Stimulated activated CD4-positive, alpha-beta T cell treated with anti-CD3 and anti-CD28 coated beads, Interleukin-15, amount 100 ng/mL, for 48 hours (primary cell): ENCODE measurements at regions not wholly inside any gene's neighbourhood (a gene's known extent, or its start where the extent isn't known, plus 50 kb on each side); places are given as distances from the start of the nearest gene placed in this dataset.

Source experiments
- DNase-seq, 2 donors: peaks; one replicate each; pipeline ENCODE4 v3.0.0-alpha.2; 2020; ENCODE audit warnings: low read depth in 2 of 2

DNA sequence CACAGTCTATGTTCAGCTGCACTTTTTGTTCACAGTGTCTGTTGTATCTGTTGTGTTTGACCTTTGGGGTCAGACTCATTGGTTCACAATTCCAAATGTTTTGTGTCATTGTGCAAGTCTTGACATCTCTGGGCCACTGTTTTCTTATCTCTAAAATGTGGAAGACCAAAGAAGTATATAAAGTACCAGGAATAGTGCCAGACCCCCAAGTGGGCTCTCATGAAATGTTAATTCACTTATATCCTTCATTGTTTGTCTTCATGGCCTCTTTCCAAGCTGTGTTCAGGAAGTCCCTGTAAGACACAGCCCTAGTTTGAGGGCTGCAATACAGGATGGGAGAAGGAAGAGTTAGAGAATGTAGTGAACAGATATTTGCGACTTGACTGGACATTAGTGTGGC lies 468.3 kb upstream of the BOD1L1 start:
- no peak for DNase-seq

DNA sequence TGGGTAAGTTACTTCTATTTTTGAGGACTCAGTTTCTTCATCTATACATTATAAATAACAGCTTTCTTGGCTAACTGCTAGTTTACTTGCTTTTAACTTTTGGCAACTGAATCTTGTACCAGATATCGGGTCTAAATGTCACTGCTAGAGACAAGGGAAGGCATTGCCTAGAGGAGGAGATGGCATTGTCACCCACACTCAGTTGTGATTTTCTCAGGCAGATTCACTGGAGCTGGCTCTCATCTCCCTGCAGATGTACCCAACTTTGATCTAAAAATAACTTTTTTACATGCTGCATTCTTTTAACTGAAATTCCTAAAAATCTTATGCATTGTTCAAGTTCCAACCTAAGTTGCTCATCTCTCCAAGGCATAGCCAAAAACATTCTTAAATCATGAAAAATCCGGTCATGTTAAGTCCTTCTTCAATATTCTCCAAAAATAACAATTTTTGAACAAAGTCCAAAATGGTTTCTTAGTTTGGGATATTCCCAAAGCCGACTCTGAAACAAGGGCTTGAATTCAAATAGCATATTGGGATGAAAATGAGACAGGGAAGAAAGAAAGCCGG lies 469.0 kb upstream of the BOD1L1 start:
- DNase-seq, result no peak

GRCh38 chr4:14100349-14100748 lies 472.8 kb upstream of the BOD1L1 start:
- no peak for DNase-seq

DNA sequence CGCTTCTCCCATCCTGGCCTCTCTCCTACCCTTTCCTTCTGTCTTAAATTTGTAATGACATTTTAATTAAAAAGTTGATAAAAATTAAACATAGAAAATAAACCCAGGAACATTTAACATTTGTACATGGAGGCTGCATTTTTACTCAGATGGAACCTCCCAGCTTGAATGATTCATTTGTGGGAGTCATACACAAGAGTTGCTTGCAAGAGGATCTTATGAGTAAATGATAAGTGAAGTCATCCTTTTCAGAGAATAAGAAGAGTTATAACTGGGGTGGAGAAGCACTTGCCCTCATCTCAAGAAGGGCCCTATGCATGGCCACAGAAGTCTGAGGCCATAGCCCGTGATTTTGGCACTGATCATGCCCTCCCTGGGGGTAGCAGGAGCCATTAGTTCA lies 482.9 kb upstream of the BOD1L1 start:
- DNase-seq, result no peak

GRCh38 chr4:14111730-14112181 lies 484.2 kb upstream of the BOD1L1 start:
- DNase-seq, result no peak

DNA sequence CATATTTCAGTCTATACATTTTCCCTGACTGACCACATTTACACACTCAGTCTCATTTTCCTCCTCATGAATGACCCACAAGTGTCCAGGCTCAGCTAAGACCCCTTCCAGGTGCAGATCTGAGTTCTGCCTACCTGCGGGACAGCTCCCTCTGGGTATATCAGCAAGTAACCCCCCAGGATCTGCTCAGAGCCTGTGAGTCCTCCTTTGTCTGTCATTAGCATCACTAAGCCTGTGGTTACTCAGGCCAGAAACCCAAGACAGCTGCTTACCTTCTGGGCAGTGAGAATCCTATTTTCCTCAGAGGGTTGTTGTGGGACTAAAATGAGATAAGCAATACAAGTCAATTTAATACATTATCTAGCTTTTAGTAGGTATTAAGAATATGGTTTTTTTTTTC lies 487.6 kb upstream of the BOD1L1 start:
- DNase-seq, result no peak

DNA sequence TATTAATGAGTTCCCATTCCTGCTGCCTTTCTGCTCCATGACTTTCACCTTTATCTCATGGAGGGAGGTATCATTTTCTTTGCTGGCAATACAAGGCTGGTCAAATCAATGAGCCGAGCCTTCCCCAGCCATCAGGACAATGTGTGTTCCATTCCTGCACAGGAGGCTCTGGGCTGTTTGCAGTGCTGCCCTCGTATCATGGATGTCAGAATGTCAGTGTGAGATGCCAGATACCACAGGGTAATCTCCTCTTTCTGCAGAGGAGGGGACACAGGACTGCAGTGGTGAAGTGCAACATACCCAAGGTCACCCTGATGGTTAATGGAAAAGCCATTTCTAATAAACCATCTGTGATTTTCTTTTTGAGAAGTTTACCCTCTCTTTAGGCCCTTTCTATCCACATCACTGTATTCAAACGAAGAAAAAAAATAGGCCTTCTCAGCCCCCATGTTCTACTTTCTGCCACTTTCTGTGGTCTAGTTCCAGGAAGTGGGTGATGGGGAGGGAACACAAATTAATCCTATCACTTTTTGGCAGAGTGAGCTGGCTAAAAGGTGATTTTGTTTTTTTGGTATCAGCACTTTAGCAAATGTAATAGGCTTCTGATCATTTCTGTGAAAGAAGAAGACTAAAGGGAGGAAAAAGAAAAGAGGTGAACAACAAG lies 490.2 kb upstream of the BOD1L1 start:
- DNase-seq, result no peak

- DNase-seq, result no peak
Measured at GRCh38 chr4:14124816-14125215, 497.3 kb upstream of the BOD1L1 start.

DNA sequence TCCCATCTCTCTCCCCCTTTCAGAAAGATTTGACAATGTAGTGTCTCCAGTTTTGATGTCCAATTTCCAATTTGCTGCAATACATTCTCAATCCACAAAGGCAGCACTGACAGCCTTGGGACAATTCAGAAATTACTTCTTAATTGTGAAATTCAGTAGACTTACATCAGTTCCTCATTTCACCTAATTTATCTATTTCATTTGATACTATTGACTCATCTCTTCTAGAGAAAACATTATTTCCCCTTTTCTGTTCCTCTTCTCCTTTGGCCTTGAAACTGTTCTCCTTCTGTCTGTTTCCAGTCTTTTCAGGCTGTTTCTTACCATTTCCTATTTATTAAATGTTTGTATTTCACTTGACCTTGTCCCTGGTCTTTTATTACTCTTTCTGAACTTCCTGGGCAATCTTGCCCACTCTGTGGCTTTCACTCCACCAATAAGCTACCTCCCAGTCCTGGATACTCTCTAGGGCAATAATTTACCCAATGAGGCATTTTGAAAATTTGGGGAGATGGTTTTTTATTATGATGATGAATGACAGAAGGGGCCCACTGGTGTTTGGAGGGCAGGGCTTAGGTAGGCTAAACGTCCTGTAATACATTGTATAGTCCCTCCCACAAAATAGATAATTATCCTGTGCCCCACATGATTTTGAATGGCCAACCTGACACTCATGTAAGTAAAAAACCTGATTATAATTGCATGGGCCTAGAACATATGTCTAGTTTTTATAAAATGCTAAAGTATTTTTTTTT lies 498.0 kb upstream of the BOD1L1 start:
- no peak for DNase-seq

GRCh38 chr4:14130551-14130950 lies 503.0 kb upstream of the BOD1L1 start:
- no peak for DNase-seq

GRCh38 chr4:14131335-14131734 lies 503.8 kb upstream of the BOD1L1 start:
- no peak for DNase-seq

DNA sequence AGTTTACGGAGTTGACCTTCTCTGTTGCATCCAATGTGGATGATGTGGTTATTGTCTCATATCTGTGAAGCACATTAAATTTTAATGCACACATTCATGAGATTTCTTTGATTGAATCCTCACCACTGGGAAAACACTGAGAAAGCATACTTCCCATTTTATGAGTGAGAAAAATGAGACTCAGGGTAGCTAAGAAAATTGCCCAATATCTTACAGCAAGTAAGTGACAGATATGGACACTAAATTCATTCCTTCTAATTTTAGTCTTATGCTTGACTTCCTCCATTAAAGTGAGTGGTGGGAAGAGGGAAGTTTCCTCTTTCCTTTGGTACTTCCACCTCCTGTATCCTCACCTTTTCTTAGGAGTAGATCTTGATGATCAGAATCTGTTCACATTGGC lies 504.8 kb upstream of the BOD1L1 start:
- DNase-seq, result no peak

GRCh38 chr4:14138106-14138505 lies 510.6 kb upstream of the BOD1L1 start:
- no peak for DNase-seq

DNA sequence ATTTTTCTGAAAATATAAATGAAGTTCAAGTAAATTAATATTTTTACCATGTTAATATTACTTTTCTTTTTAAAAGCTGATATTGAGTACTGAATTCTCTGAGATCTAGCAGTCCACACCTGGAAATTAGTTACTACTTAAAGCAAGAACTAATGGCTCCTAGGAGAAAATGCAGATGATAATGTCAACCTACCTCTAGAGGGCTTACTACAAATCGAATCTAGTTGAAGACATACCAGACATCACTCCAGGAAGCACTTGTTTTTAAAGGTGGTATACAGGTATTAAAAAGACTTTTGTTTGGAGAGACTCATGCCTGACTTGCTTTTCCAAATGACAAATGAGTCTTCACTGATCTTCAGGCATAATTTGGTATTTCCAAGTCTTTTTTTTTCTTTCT lies 516.4 kb upstream of the BOD1L1 start:
- DNase-seq, result no peak

DNA sequence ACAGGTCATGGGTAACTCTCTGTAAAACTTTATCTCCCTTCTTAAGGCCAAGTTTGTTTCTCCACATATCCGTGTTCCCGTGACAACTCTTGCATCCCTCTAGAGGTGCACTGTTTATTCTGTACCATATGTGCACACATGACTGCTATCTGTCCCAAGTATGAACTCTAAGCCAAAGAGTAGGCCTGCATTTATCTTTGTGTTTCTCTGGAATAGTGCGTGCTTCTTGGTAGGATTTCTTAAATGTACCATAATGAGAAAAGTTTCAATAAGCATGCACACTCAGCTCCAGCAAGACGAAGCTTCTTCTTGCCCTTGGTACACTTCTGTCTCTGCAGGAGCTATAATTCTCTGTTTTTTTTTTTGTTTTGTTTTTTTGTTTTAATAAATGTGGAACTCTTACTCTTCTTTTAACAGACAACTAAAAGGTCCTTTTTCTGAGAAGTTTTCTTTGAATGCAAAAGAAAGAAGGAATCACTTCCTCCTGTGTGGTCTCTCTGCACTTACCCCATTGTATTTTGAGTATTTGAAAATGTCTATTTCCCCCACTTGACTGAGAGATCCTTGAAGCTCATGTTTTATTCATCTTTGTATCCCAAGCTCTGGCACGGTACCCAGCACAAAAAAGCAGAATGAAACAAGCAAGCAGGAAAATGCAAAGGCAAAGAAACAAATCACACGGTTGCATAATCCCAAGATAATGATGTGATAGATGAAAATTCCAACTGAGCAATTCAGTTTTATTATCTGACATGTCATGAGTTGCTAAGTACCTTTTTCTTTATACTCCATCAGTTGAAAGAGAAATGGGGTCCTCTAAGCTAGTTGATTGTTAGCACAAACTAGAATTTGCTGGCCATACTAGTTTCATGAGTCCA lies 521.9 kb upstream of the BOD1L1 start:
- DNase-seq, result no peak

DNA sequence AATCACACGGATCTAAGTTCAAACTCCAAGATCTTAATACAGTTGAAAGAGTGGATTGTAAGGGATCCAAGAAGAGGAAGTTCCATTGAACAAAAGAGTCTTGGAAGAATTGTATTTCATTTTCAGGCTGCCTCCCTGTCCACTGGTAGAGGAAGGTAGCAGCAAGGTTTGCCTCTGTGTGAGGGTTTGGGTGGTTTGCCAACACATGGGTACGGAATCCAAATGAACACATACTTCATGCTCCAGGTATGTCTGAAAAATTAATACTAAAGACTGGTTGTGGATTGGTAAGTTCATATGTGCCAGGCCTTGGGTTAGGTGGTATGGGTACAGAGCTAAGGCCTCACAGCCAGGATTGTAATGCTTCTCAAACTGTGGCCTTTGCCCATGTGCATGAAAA lies 523.6 kb upstream of the BOD1L1 start:
- DNase-seq, result no peak

- DNase-seq, result no peak
Measured at GRCh38 chr4:14152834-14153519, 525.5 kb upstream of the BOD1L1 start.

- no peak for DNase-seq
Measured at GRCh38 chr4:14155803-14156202, 528.3 kb upstream of the BOD1L1 start.

DNA sequence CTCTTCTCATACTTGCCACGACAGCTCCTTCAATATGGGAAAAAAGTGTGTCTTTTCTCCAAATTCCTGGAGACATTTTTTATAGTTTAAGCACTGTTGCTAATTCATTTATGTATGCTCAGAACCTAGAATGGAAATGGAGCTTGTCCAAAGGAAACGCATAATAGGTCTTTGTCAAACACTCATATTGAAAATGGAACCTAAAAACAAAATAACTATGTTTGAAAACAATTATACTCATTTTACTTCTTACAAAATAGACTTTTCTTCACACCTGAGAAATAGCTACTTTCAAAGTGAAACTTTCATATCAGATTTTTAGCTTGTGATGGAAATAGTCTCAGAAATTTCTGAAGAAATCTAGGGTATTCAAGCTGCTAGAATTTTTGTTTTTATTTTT lies 529.7 kb upstream of the BOD1L1 start:
- no peak for DNase-seq

GRCh38 chr4:14165222-14165920 lies 537.8 kb upstream of the BOD1L1 start:
- no peak for DNase-seq
